Trophoblast cell (in vitro differentiated cells and primary cell): ENCODE measurements at regions not wholly inside any gene's neighbourhood (a gene's known extent, or its start where the extent isn't known, plus 50 kb on each side); places are given as distances from the start of the nearest gene placed in this dataset.

Source experiments
- DNase-seq, 2 donors: peaks; one replicate each; pipeline ENCODE4 v3.0.0-alpha.2; 2016
- H2AFZ ChIP-seq: 2 replicates; pipeline ENCODE4 v1.6.1; 2013; ENCODE audit warnings: low read length, moderate library complexity, mild to moderate bottlenecking; ENCODE audit not compliant: insufficient read depth, poor library complexity
- H2AK5ac ChIP-seq: 2 replicates; pipeline ENCODE4 v1.6.1; 2013; ENCODE audit warnings: mild to moderate bottlenecking, low read length
- H2BK120ac ChIP-seq: 2 replicates; pipeline ENCODE4 v1.6.1; 2013; ENCODE audit warnings: low read length, mild to moderate bottlenecking, moderate library complexity; ENCODE audit not compliant: insufficient read depth, poor library complexity
- H2BK12ac ChIP-seq: 2 replicates; pipeline ENCODE4 v1.6.1; 2013; ENCODE audit warnings: mild to moderate bottlenecking, low read length, moderate library complexity
- H2BK5ac ChIP-seq: 2 replicates; pipeline ENCODE4 v1.6.1; 2013; ENCODE audit warnings: low read length, low read depth, moderate library complexity, mild to moderate bottlenecking; ENCODE audit not compliant: poor library complexity
- H3K14ac ChIP-seq: 2 replicates; pipeline ENCODE4 v1.6.1; 2013; ENCODE audit warnings: mild to moderate bottlenecking, low read length
- H3K18ac ChIP-seq: 2 replicates; pipeline ENCODE4 v1.6.1; 2013; ENCODE audit warnings: mild to moderate bottlenecking, low read length
- H3K23ac ChIP-seq: 2 replicates; pipeline ENCODE4 v1.6.1; 2013; ENCODE audit warnings: low read length
- H3K27ac ChIP-seq: 2 replicates; pipeline ENCODE4 v1.5.1; 2013; ENCODE audit warnings: low read depth, mild to moderate bottlenecking, inconsistent platforms, low read length, moderate library complexity
- H3K27me3 ChIP-seq: 2 replicates; pipeline ENCODE4 v1.6.1; 2013; ENCODE audit warnings: inconsistent platforms, mild to moderate bottlenecking, low read length, moderate library complexity; ENCODE audit not compliant: insufficient read depth
- H3K36me3 ChIP-seq, 2 experiments: 1 replicate in 1 of 2; 2 replicates in 1 of 2; pipeline ENCODE4 v1.6.1; 2013; ENCODE audit warnings: low read length in 2 of 2, mild to moderate bottlenecking in 2 of 2, moderate library complexity in 1 of 2; ENCODE audit not compliant: insufficient read depth in 2 of 2, control insufficient read depth in 1 of 2
- H3K4ac ChIP-seq: 2 replicates; pipeline ENCODE4 v1.6.1; 2013; ENCODE audit warnings: low read depth, mild to moderate bottlenecking, low read length, moderate library complexity
- H3K4me1 ChIP-seq, 2 experiments: 1 replicate in 1 of 2; 2 replicates in 1 of 2; pipeline ENCODE4 v1.6.1; 2013; ENCODE audit warnings: low read length in 2 of 2, mild to moderate bottlenecking in 2 of 2, moderate library complexity in 1 of 2; ENCODE audit not compliant: insufficient read depth in 2 of 2, control insufficient read depth in 1 of 2
- H3K4me2 ChIP-seq: 2 replicates; pipeline ENCODE4 v1.6.1; 2013; ENCODE audit warnings: inconsistent platforms, mild to moderate bottlenecking, low read length, moderate library complexity
- H3K4me3 ChIP-seq: 2 replicates; pipeline ENCODE4 v1.5.1; 2013; ENCODE audit warnings: mild to moderate bottlenecking, low read depth, low read length, inconsistent platforms
- H3K79me1 ChIP-seq: one replicate; pipeline ENCODE4 v1.6.1; 2013; ENCODE audit warnings: low read length
- H3K79me2 ChIP-seq: 2 replicates; pipeline ENCODE4 v1.6.1; 2013; ENCODE audit warnings: low read length, mild to moderate bottlenecking; ENCODE audit not compliant: control insufficient read depth, insufficient read depth, poor library complexity
- H3K9ac ChIP-seq: 2 replicates; pipeline ENCODE4 v1.6.1; 2013; ENCODE audit warnings: mild to moderate bottlenecking, low read length
- H3K9me3 ChIP-seq: 2 replicates; pipeline ENCODE4 v1.6.1; 2013; ENCODE audit warnings: low read depth, mild to moderate bottlenecking, control low read depth, inconsistent platforms, low read length; ENCODE audit not compliant: insufficient read depth
- H4K12ac ChIP-seq: 2 replicates; pipeline ENCODE4 v1.6.1; 2013; ENCODE audit warnings: low read depth, mild to moderate bottlenecking, low read length, moderate library complexity
- H4K8ac ChIP-seq: 2 replicates; pipeline ENCODE4 v1.6.1; 2013; ENCODE audit warnings: low read depth, mild to moderate bottlenecking, low read length, moderate library complexity
- H4K91ac ChIP-seq: one replicate; pipeline ENCODE4 v1.6.1; 2013; ENCODE audit warnings: low read depth, mild to moderate bottlenecking, low read length, moderate library complexity
- WGBS: extraction: QIAGEN DNeasy Blood & Tissue Kit; methylation state at CpG from one replicate; pipeline ENCODE4 v1.1.7; 2013; ENCODE audit warnings: missing lambda C conversion rate; ENCODE audit not compliant: insufficient read length, insufficient coverage; ENCODE audit errors: extremely low coverage; 5-methylcytosine and 5-hydroxymethylcytosine counted together

GRCh38 chr3:1578124-1578806, 485.4 kb downstream of the CNTN6 start:
- H3K14ac ChIP-seq: no peak overlapping the region
- H3K4me1 ChIP-seq: no peaks in the 10 kb centered on the region
- no peak overlapping the region for H4K91ac ChIP-seq
- no peak overlapping the region for H2AK5ac ChIP-seq
- no peak overlapping the region for H4K8ac ChIP-seq
- no peak overlapping the region for H3K9ac ChIP-seq
- no peak for DNase-seq
- H3K79me2 ChIP-seq: no peaks in the 10 kb centered on the region
- H3K18ac ChIP-seq: no peak overlapping the region
- H2BK12ac ChIP-seq: no peak overlapping the region
- no peak overlapping the region for H3K4me2 ChIP-seq
- H3K27ac ChIP-seq: no peak overlapping the region
- H3K4me3 ChIP-seq: no peak overlapping the region
- no peak overlapping the region for H3K4ac ChIP-seq
- no CpG with 5 or more reads among the region's 6 CpGs for WGBS
- no peak overlapping the region for H2AFZ ChIP-seq
- H3K9me3 ChIP-seq: peaks cover 2% of the 10 kb centered on the region
- H3K79me1 ChIP-seq: no peaks in the 10 kb centered on the region
- H2BK5ac ChIP-seq: no peak overlapping the region
- no peak overlapping the region for H4K12ac ChIP-seq
- H3K27me3 ChIP-seq: no peaks in the 10 kb centered on the region
- H2BK120ac ChIP-seq: no peak overlapping the region
- no peaks in the 10 kb centered on the region for H3K36me3 ChIP-seq
- H3K23ac ChIP-seq: no peak overlapping the region

GRCh38 chr3:1583044-1583443, 490.2 kb downstream of the CNTN6 start:
- no peak overlapping the region for H2BK120ac ChIP-seq
- H4K8ac ChIP-seq: no peak overlapping the region
- no peak overlapping the region for H3K4me2 ChIP-seq
- no peak overlapping the region for H3K23ac ChIP-seq
- no peaks in the 10 kb centered on the region for H3K27me3 ChIP-seq
- H3K36me3 ChIP-seq: no peaks in the 10 kb centered on the region
- no peak overlapping the region for H4K91ac ChIP-seq
- no peaks in the 10 kb centered on the region for H3K79me2 ChIP-seq
- no peak overlapping the region for H3K27ac ChIP-seq
- H4K12ac ChIP-seq: no peak overlapping the region
- H3K14ac ChIP-seq: no peak overlapping the region
- H3K79me1 ChIP-seq: no peaks in the 10 kb centered on the region
- no peaks in the 10 kb centered on the region for H3K4me1 ChIP-seq
- no peak overlapping the region for H3K4ac ChIP-seq
- WGBS: no CpG with 5 or more reads among the region's 10 CpGs
- H3K18ac ChIP-seq: no peak overlapping the region
- H3K4me3 ChIP-seq: no peak overlapping the region
- DNase-seq: no peak
- peaks cover 2% of the 10 kb centered on the region for H3K9me3 ChIP-seq
- H2AK5ac ChIP-seq: no peak overlapping the region
- no peak overlapping the region for H2BK5ac ChIP-seq
- no peak overlapping the region for H3K9ac ChIP-seq
- no peak overlapping the region for H2BK12ac ChIP-seq
- no peak overlapping the region for H2AFZ ChIP-seq

DNA sequence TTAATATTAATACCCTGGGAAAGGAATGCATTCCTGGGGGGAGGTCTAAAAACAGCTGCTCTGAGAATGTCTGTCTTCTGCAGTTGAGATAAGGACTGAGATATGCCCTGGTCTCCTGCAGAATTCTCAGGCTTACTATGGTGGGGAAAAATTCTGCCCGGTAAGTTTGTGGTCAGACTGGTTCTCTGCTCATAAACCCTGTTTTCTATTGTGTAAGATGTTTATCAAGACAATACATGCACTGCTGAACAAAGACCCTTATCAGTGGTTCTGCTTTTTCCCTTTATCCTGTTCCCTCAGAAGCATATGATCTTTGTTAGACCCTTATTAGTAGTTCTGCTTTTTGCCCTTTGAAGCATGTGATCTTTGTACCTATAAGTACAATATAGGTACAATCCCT, 494.6 kb downstream of the CNTN6 start:
- Histone ChIP-seq H3K9ac (no peak overlapping the region), H2BK5ac (no peak overlapping the region), H3K4me1 (no peaks in the 10 kb centered on the region), H3K4me2 (no peak overlapping the region), H3K79me2 (no peaks in the 10 kb centered on the region), H3K9me3 (peaks cover 2% of the 10 kb centered on the region), H4K8ac (no peak overlapping the region), H2AK5ac (no peak overlapping the region), H4K91ac (no peak overlapping the region), H3K27ac (no peak overlapping the region), H3K27me3 (no peaks in the 10 kb centered on the region), H2AFZ (no peak overlapping the region), H3K79me1 (no peaks in the 10 kb centered on the region), H3K4me3 (no peak overlapping the region), H3K18ac (no peak overlapping the region), H3K23ac (no peak overlapping the region), H3K4ac (no peak overlapping the region), H2BK120ac (no peak overlapping the region), H2BK12ac (no peak overlapping the region), H4K12ac (no peak overlapping the region), H3K14ac (no peak overlapping the region), H3K36me3 (no peaks in the 10 kb centered on the region)
- DNase-seq: peak in 1 of 2 donors; percentile 12
- WGBS: no CpG with 5 or more reads among the region's 1 CpG

- WGBS: no CpG with 5 or more reads among the region's 4 CpGs
- no peaks in the 10 kb centered on the region for H3K27me3 ChIP-seq
Measured at GRCh38 chr3:1591327-1592028, 498.7 kb downstream of the CNTN6 start.

More at GRCh38 chr3:1591327-1592028, 498.7 kb downstream of the CNTN6 start:
- Histone ChIP-seq H3K18ac (no peak overlapping the region), H3K9ac (no peak overlapping the region), H3K23ac (no peak overlapping the region), H3K4ac (no peak overlapping the region), H3K4me1 (no peaks in the 10 kb centered on the region), H3K36me3 (no peaks in the 10 kb centered on the region), H2AK5ac (no peak overlapping the region), H2AFZ (no peak overlapping the region), H3K79me1 (no peaks in the 10 kb centered on the region), H3K79me2 (no peaks in the 10 kb centered on the region), H4K8ac (no peak overlapping the region), H2BK5ac (no peak overlapping the region), H3K9me3 (no peaks in the 10 kb centered on the region), H3K4me3 (no peak overlapping the region), H4K12ac (no peak overlapping the region), H3K4me2 (no peak overlapping the region), H4K91ac (no peak overlapping the region), H3K27ac (no peak overlapping the region), H2BK12ac (no peak overlapping the region), H3K14ac (no peak overlapping the region), H2BK120ac (no peak overlapping the region)
- DNase-seq: no peak
